Subcutaneous abdominal adipose tissue (tissue), 5 donors: ENCODE measurements at regions not wholly inside any gene's neighbourhood (a gene's known extent, or its start where the extent isn't known, plus 50 kb on each side); places are given as distances from the start of the nearest gene placed in this dataset.
A peak's percentile ranks its signal among the peaks of the same experiment; 100 is the strongest.

Experiments used
- H3K27ac ChIP-seq: one replicate; pipeline ENCODE4 v1.7.0; 2013; ENCODE audit warnings: low read depth, mild to moderate bottlenecking, inconsistent platforms, low read length, moderate library complexity
- H3K27me3 ChIP-seq, 5 donors: one replicate each; pipeline ENCODE4 v1.7.0; 2013; ENCODE audit warnings: low read length in 5 of 5, inconsistent platforms in 1 of 5; ENCODE audit not compliant: control insufficient read depth in 5 of 5, insufficient read depth in 4 of 5
- H3K36me3 ChIP-seq, 5 donors: one replicate each; pipeline ENCODE4 v1.7.0; 2013; ENCODE audit warnings: low read length in 5 of 5; ENCODE audit not compliant: control insufficient read depth in 5 of 5, insufficient read depth in 5 of 5
- H3K4me1 ChIP-seq, 5 donors: one replicate each; pipeline ENCODE4 v1.7.0; 2013; ENCODE audit warnings: low read length in 5 of 5, mild to moderate bottlenecking in 3 of 5, moderate library complexity in 1 of 5; ENCODE audit not compliant: control insufficient read depth in 5 of 5, insufficient read depth in 5 of 5
- H3K4me3 ChIP-seq, 5 donors: one replicate each; pipeline ENCODE4 v1.7.0; 2013; ENCODE audit warnings: low read length in 5 of 5, low read depth in 1 of 5
- H3K9ac ChIP-seq, 5 donors: one replicate each; pipeline ENCODE4 v1.7.0; 2013; ENCODE audit warnings: low read length in 5 of 5, mild to moderate bottlenecking in 4 of 5, moderate library complexity in 3 of 5
- H3K9me3 ChIP-seq, 5 donors: one replicate each; pipeline ENCODE4 v1.7.0; 2013; ENCODE audit warnings: low read length in 5 of 5; ENCODE audit not compliant: control insufficient read depth in 5 of 5
- donor health status: healthy.
- donor health status: healthy.
- donor health status: healthy.
- donor health status: healthy.
- donor health status: healthy.

DNA sequence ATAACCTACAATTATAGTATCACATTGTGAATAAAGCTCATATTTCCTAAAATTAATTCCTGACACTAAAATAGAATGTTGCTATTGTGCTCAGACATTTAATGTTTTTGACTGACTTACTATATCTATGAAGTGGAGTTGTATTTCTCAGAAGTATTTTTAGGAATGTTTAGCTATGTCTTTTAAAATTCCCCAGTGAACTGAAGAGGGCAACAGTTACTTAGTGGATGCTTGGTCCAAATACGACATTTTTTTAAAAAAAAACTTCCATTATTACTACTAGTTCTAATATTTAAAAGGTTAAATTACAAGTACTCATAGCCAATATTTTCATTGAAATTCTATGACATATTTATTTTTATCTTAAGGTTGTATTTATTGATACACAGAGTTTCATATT, 460.2 kb downstream of the COL12A1 start:
- Histone ChIP-seq H3K27me3 (no peaks in the 10 kb centered on the region), H3K9ac (no peak overlapping the region), H3K36me3 (no peaks in the 10 kb centered on the region), H3K4me1 (no peaks in the 10 kb centered on the region), H3K27ac (no peak overlapping the region), H3K4me3 (no peak overlapping the region), H3K9me3 (no peaks in the 10 kb centered on the region)

DNA sequence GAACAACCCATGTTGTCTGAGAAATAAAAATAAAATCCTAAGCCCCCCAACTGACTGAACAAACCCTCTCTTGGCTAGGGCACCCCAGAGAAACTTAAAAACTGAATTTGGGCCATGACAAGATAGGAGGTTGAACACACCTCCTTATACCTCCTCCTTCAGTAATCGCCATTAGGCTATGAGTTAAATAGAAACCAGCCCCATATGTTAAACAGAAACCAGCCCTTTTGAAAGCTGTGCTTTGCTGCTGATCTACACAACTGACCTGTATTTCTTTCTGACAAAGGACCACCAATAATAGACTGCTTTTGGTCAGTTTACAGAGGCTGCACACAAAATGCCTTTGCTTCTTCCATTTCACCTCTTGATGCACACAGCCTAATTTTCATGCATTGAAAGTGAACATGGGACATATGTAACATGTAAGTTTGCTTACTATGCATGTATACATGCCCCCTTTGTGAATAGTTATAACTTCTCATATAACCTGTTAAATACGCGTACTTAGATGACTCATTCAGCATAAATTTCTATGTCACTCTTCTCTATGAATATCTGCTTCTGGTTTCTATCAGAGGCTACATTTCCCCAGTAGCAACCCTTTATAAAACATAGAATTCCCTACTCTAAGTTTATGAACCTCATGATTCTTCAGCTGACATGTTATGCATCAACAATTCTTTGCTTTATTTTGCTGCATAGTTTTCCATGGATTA, 462.9 kb downstream of the COL12A1 start:
- Histone ChIP-seq H3K4me1 (no peaks in the 10 kb centered on the region), H3K9me3 (no peaks in the 10 kb centered on the region), H3K27ac (no peak overlapping the region), H3K27me3 (no peaks in the 10 kb centered on the region), H3K4me3 (no peak overlapping the region), H3K36me3 (no peaks in the 10 kb centered on the region), H3K9ac (no peak overlapping the region)

DNA sequence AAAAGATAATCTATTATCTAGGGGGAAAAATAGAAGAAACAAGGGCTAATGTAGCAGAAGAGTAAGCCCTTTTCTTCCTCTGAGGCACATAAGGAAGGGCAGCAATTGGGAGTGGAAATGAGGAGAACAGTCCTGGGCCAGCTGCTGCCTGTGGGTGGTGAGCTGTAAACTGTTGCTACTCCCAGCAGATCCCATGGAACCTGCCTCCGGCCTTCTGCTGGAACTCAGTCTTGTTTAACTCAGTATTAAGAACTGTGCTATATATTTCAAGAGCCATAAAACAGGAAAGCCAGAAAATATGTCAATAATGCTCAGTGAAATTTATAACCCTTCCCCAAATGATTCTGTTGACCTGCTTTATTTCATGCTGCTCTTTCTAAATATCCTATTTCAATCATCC, 464.2 kb downstream of the COL12A1 start:
- Histone ChIP-seq H3K4me1 (no peaks in the 10 kb centered on the region), H3K27ac (no peak overlapping the region), H3K4me3 (no peak overlapping the region), H3K36me3 (no peaks in the 10 kb centered on the region), H3K9me3 (peaks cover 4 to 7% (median 4%) of the 10 kb centered on the region in 5 donors), H3K9ac (no peak overlapping the region), H3K27me3 (no peaks in the 10 kb centered on the region)

DNA sequence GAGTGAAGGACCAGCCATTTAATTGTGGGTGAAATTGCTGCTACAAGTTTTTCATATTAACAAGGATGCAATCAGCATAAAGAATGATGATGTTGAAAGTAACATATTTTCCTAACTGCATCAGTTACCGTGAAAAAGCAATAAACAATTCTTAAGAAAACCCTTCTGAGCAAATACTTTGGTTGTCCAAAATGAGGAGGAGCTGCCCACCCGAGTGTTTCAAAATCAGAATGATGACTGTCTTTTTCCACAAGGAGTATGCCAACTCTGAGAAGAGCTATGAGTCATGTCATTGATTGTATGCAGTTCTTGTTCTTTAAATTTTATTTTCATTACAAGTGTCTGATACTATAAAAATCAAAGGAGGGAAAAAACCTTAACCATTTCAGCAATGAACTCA, 470.5 kb downstream of the COL12A1 start:
- Histone ChIP-seq H3K4me1 (peaks cover 0 to 5% (median 0%) of the 10 kb centered on the region in 5 donors), H3K4me3 (no peak overlapping the region), H3K27me3 (no peaks in the 10 kb centered on the region), H3K9me3 (peaks cover 4 to 10% (median 4%) of the 10 kb centered on the region in 5 donors), H3K27ac (peak overlapping the region; percentile 52), H3K36me3 (no peaks in the 10 kb centered on the region), H3K9ac (no peak overlapping the region)

DNA sequence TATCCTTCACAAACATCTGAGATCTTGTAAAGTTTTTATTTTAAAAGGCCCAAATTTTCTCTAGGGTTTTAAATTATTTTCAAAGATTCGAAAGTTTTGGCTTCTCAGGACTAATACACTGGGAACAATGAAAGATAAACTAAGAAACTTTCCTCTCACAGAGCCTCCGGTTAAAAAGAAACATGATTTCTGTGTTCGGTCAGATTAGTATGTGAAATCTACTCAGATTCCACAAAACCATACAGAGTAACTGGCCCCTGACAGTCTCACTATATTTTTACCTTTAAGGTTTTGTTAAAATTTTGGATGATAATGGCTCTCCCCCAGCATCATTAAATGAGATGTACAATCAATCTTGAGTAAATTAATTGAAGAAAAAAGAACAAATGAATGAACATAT, 471.0 kb downstream of the COL12A1 start:
- Histone ChIP-seq H3K4me3 (no peak overlapping the region), H3K9me3 (peaks cover 4 to 10% (median 4%) of the 10 kb centered on the region in 5 donors), H3K36me3 (no peaks in the 10 kb centered on the region), H3K27me3 (no peaks in the 10 kb centered on the region), H3K4me1 (peaks cover 0 to 5% (median 0%) of the 10 kb centered on the region in 5 donors), H3K9ac (no peak overlapping the region), H3K27ac (peak overlapping the region; percentile 52)

DNA sequence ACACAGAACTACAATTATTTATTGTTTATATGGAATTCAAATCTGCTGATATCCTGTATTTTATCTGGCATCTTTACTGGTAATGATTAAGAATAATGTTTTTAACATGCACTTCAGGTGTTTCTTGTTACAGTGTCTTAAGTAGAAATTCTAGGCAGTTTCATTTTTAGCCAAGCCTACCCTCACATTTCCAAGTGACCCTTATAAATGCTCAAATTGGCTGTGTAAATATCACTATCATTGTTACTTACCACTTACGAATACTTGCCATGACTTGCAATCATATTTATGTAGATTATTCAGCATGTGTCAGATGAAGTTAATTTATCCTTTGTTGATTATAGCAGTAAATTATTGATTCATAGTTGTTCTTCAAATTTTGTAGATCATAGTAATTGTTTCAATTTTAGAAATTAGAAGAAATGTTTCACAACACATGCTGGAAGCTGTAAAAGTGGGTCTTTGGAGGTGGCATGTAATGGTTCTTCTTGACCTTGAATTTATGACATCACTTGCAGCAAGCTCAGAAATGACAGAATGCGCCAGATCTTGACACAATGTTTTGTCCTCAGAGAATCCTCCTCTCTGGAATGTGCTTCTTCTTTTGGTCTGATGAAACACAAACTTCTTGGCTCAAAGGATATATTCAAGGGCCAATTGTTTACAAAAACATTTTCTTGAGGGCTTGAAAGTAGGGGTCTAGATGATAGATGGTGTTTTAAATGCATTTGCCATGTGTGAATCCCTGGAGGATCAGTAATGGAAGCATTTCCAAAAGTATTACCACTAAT, 471.8 kb downstream of the COL12A1 start:
- peaks cover 0 to 5% (median 0%) of the 10 kb centered on the region in 5 donors for H3K4me1 ChIP-seq
- H3K27me3 ChIP-seq = no peaks in the 10 kb centered on the region
- no peak overlapping the region for H3K9ac ChIP-seq
- H3K36me3 ChIP-seq = no peaks in the 10 kb centered on the region
- peaks cover 4 to 10% (median 4%) of the 10 kb centered on the region in 5 donors for H3K9me3 ChIP-seq
- H3K4me3 ChIP-seq = no peak overlapping the region
- peak overlapping the region; percentile 52 for H3K27ac ChIP-seq

DNA sequence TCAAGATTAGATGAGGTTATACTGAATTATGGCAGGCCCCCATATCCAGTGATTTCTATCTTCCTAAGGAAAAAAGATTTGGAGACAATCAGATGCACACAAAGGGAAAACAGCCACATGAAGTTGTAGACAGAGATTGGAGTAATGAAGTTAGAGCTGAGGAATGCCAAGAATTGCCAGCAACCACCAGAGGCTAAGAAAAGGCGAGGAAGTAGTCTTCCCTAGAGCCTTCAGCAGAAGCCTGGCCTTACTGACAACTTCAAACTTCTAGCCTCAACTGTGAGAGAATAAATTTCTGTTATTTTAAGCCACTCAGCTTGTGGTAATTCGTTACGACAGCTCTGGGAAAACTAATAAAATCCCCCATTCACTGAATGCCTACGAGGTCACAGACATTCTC, 473.9 kb downstream of the COL12A1 start:
- Histone ChIP-seq H3K9me3 (peaks cover 0 to 6% (median under 1%) of the 10 kb centered on the region in 5 donors), H3K9ac (no peak overlapping the region), H3K4me1 (peaks cover 0 to 5% (median 0%) of the 10 kb centered on the region in 5 donors), H3K36me3 (no peaks in the 10 kb centered on the region), H3K27me3 (no peaks in the 10 kb centered on the region), H3K4me3 (no peak overlapping the region), H3K27ac (no peak overlapping the region)

DNA sequence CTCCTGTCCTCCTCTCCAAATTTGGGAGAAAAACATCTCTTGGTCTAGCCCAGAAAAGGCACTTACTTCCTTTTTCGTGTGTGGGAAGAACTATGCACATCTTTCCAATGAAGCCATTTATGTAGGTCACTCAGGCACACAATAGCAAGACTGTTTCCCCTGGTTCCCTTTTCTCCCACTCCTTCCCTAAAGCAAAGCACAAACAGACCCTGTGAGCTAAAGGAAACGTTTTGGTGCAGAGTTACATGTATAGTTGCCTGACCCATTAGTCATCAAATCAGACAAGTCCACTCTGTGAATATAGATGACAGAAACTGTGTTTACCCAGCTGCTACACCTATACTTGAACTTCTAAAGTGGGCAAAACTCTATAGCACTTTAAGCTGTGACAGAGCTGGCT, 474.6 kb downstream of the COL12A1 start:
- Histone ChIP-seq H3K27me3 (no peaks in the 10 kb centered on the region), H3K9me3 (no peaks in the 10 kb centered on the region), H3K9ac (no peak overlapping the region), H3K27ac (no peak overlapping the region), H3K4me1 (peaks cover 0 to 5% (median 0%) of the 10 kb centered on the region in 5 donors), H3K4me3 (no peak overlapping the region), H3K36me3 (no peaks in the 10 kb centered on the region)

DNA sequence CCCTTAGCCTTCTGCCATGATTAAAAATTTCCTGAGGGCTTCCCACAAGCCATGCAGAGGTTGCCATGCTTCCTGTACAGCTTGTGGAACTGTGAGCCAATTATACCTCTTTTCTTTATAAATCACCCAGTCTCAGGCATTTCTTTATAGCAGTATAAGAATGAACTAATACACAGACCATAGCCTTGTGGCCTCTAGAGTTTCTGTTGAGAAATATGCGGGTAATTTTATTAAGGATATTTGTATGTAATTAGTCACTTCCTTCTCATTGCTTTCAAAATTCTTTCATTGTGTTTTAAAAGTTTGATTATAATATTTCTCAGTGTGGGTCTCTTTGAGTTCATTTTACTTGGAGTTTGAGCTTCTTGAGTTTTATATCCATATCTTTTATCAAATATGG, 484.9 kb downstream of the COL12A1 start:
- no peaks in the 10 kb centered on the region for H3K36me3 ChIP-seq
- peaks cover 0 to 6% (median 0%) of the 10 kb centered on the region in 5 donors for H3K9me3 ChIP-seq
- no peak overlapping the region for H3K4me3 ChIP-seq
- H3K27ac ChIP-seq = no peak overlapping the region
- H3K9ac ChIP-seq = no peak overlapping the region
- no peaks in the 10 kb centered on the region for H3K27me3 ChIP-seq
- no peaks in the 10 kb centered on the region for H3K4me1 ChIP-seq

DNA sequence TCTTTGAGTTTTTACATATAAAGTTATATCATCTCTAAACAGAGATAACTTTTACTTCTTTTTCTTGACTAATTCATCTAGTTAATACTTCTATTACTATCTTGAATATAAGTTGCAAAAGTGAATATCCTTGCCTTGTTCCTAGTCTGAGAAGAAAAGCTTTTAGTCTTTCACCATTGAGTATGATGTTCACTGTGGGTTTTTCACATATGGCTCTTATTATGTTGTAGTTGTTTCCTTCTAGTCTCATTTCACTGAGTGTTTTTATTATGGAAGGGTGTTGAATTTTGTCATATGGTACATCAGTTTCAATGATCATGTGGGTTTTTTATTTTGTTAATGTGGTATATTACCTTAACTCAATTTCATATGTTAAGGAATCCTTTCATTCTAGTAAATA, 488.3 kb downstream of the COL12A1 start:
- Histone ChIP-seq H3K27me3 (no peaks in the 10 kb centered on the region), H3K4me3 (no peak overlapping the region), H3K9ac (no peak overlapping the region), H3K36me3 (no peaks in the 10 kb centered on the region), H3K9me3 (peaks cover 0 to 6% (median 0%) of the 10 kb centered on the region in 5 donors), H3K4me1 (no peaks in the 10 kb centered on the region), H3K27ac (no peak overlapping the region)
